ENCODE measurements at regions not wholly inside any gene's neighbourhood (a gene's known extent, or its start where the extent isn't known, plus 50 kb on each side); places are given as distances from the start of the nearest gene placed in this dataset.

DNA sequence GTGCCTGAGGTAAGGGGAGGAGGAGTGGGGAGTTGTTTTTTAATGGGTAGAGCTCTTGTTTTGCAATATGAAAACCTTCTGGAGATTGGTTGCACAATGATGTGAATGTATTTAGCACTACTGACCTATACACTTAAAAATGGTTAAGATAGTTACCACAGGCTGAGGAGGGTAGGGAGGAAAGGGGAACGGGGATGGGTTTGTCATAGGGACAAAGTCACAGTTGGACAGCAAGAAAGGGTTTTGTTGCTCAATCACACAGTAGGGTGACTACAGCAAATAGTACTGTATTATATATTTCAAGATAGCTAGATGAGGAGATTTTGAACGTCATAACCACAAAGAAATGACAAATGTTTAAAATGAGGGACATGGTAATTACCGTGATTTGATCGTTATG, 1562.4 kb downstream of the AACS start:
- TF ChIP-seq, protein P1, sequence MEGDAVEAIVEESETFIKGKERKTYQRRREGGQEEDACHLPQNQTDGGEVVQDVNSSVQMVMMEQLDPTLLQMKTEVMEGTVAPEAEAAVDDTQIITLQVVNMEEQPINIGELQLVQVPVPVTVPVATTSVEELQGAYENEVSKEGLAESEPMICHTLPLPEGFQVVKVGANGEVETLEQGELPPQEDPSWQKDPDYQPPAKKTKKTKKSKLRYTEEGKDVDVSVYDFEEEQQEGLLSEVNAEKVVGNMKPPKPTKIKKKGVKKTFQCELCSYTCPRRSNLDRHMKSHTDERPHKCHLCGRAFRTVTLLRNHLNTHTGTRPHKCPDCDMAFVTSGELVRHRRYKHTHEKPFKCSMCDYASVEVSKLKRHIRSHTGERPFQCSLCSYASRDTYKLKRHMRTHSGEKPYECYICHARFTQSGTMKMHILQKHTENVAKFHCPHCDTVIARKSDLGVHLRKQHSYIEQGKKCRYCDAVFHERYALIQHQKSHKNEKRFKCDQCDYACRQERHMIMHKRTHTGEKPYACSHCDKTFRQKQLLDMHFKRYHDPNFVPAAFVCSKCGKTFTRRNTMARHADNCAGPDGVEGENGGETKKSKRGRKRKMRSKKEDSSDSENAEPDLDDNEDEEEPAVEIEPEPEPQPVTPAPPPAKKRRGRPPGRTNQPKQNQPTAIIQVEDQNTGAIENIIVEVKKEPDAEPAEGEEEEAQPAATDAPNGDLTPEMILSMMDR (IDR thresholded peaks at IDR 0.05): no peak
- no peak for TF ChIP-seq POLR2A (IDR thresholded peaks at IDR 0.05)
